ENCODE measurements at regions not wholly inside any gene's neighbourhood (a gene's known extent, or its start where the extent isn't known, plus 50 kb on each side); places are given as distances from the start of the nearest gene placed in this dataset.
"Not testable (repeated sequence)": the region's sequence is repeated elsewhere in the genome, so short reads cannot be mapped to it uniquely, and the experiment has no call there.

DNA sequence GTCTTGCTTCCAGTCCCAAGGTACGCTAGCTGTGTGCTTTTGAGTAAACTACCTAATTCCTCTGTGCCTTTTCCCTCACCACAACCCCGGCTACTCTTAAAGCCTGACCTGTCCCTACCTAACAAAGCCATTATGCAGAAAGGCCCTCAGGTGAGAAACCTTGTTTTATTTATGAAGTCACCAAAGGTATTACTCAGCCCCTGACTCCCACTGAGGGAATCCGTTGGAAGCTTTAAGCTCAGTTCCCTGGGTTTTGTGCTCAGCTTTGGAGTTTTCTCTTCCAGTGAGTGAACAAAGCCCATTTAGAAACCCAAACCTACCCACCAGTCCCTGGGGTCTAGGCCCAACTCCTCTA lies 90.9 kb downstream of the APIP start:
- Histone ChIP-seq H3K36me3 (no peaks in the 10 kb centered on the region), H3K4me1 (peaks cover 0 to 7% of the 10 kb centered on the region in 2 donors), H3K4me3 (no peak overlapping the region), H3K9me3 (no peaks in the 10 kb centered on the region), H3K27ac (peak overlapping the region in 1 of 2 donors; percentile 43), H3K27me3 (no peaks in the 10 kb centered on the region)
- no peak for ATAC-seq
- TF ChIP-seq, protein P1, sequence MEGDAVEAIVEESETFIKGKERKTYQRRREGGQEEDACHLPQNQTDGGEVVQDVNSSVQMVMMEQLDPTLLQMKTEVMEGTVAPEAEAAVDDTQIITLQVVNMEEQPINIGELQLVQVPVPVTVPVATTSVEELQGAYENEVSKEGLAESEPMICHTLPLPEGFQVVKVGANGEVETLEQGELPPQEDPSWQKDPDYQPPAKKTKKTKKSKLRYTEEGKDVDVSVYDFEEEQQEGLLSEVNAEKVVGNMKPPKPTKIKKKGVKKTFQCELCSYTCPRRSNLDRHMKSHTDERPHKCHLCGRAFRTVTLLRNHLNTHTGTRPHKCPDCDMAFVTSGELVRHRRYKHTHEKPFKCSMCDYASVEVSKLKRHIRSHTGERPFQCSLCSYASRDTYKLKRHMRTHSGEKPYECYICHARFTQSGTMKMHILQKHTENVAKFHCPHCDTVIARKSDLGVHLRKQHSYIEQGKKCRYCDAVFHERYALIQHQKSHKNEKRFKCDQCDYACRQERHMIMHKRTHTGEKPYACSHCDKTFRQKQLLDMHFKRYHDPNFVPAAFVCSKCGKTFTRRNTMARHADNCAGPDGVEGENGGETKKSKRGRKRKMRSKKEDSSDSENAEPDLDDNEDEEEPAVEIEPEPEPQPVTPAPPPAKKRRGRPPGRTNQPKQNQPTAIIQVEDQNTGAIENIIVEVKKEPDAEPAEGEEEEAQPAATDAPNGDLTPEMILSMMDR (IDR thresholded peaks at IDR 0.05), result no peak
- no peak for DNase-seq
- intact Hi-C loops (cut with DNase I), result no loop called here

DNA sequence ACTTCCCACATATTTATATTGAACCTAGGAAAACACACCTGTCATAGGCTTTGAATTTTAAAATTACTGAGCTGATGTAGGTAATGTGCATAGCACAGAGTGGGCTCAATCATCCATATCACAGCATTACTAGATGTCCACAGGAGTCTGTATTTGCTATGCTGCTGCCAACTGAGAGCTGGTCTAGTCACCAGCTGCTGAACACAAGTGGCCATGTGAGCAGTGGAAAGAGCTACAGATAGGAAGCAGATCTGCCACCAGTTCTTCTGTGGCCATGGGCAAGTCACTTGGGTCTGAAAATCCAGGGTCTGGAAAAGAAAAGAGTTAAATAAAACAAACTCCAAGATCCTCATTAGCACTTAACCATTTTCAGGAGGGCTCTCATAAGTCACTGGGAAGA lies 91.8 kb downstream of the APIP start:
- H3K27ac ChIP-seq, result no peak overlapping the region
- TF ChIP-seq, protein P1 (IDR thresholded peaks at IDR 0.05), result no peak

DNA sequence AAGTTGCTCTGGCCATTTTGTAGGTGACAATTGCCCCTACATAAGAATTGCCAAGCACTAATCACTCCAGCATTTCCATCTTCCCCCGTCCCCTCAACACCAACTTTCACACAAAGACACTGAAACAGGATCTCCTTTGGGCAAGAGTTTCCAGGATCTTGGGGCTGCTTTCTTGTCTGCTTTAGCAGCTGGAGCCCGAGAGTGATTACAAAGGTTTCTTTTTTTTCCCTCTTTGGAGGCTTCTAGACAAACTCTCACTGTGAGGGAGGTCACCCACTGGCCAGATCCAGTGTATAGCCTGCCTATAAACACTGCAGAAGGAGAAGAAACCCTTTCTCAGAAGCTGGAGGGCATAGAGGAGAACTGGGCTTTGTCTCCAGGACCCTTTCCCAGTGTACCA lies 92.5 kb downstream of the APIP start:
- intact Hi-C loops (cut with DNase I), result no loop called here
- Histone ChIP-seq H3K4me1 (peaks cover 0 to 7% of the 10 kb centered on the region in 2 donors), H3K9me3 (no peaks in the 10 kb centered on the region), H3K27ac (no peak overlapping the region), H3K4me3 (no peak overlapping the region), H3K27me3 (no peaks in the 10 kb centered on the region), H3K36me3 (no peaks in the 10 kb centered on the region)
- ATAC-seq (no peak), DNase-seq (no peak)
- TF ChIP-seq, protein P1 (IDR thresholded peaks at IDR 0.05), result no peak

More for the DNA sequence above, 91.8 kb downstream of the APIP start:
- no peaks in the 10 kb centered on the region for H3K36me3 ChIP-seq
- H3K27me3 ChIP-seq, result no peaks in the 10 kb centered on the region
- peaks cover 0 to 7% of the 10 kb centered on the region in 2 donors for H3K4me1 ChIP-seq
- no peaks in the 10 kb centered on the region for H3K9me3 ChIP-seq
- no peak overlapping the region for H3K4me3 ChIP-seq
- DNase-seq (no peak), ATAC-seq (peak; percentile 24)
- intact Hi-C loops (cut with DNase I), result no loop called here

DNA sequence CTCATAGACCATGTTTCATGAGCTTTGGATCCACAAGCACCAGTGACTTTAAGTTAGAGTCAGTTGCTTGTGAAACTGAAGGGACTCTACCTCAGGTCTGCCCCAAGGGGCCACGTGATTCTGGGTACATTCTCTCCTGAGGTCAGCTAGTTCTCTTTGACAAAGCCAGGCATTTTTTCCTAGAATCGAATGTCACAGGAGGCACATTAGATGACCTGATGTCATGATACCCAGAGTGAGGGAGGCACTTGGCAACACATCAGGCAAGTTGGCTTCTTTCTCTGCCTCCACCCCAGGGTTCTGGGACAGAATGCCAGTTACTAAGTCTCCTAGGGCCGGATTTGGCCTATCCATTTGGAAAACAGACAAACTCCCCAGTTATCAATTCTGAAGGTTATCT lies 93.0 kb downstream of the APIP start:
- no peaks in the 10 kb centered on the region for H3K27me3 ChIP-seq
- H3K4me3 ChIP-seq, result no peak overlapping the region
- no peak overlapping the region for H3K27ac ChIP-seq
- no peaks in the 10 kb centered on the region for H3K36me3 ChIP-seq
- no peaks in the 10 kb centered on the region for H3K9me3 ChIP-seq
- H3K4me1 ChIP-seq, result peaks cover 0 to 7% of the 10 kb centered on the region in 2 donors
- TF ChIP-seq, protein P1 (IDR thresholded peaks at IDR 0.05), result no peak
- DNase-seq (no peak), ATAC-seq (no peak)
- intact Hi-C loops (cut with DNase I), result no loop called here

DNA sequence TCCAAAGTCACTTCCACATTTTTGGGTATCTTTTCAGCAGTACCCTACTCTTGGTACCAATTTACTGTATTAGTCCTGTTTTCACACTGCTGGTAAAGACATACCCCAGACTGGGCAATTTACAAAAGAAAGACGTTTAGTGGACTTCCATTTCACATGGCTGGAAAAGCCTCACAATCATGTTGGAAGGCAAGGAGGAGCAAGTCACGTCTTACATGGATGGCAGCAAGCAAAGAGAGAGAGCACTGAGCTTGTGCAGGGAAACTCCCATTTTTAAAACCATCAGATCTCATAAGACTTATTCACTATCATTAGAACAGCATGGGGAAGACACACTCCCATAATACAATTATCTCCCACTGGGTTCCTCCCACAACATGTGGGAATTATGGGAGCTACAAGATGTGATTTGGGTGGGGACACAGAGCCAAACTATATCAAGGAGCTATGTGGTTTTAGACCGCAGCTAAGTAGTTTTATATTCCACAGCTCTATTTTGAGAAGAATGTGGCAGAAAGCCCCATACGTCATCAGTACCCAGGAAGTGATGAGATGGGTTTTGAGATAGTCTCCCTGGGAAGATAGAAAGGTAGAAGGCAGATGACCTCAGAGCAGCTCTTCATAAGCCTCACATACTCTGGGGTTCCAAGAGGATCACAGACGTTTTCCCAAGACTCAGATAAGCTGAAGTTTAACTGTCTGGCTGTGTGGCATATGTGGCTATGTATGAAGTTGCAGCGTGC lies 96.3 kb downstream of the APIP start:
- intact Hi-C loops (cut with DNase I), result no loop called here
- TF ChIP-seq, protein P1 (IDR thresholded peaks at IDR 0.05), result no peak

DNA sequence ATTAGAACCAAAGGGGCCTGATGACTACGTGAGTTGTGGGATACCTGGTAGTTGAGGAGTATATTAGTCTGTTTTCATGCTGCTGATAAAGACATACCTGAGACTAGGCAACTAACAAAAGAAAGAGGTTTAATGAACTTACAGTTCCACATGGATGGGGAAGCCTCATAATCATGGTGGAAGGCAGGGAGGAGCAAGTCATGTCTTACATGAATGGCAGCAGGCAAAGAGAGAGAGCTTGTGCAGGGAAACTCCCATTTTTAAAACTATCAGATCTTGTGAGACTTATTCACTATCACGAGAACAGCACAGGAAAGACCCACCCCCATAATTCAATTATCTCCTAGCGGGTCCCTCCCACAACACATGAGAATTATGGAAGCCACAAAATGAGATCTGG lies 98.4 kb downstream of the APIP start:
- H3K9me3 ChIP-seq; intact Hi-C loops (cut with DNase I); DNase-seq; H3K4me1 ChIP-seq; H3K27me3 ChIP-seq; H3K27ac ChIP-seq; H3K36me3 ChIP-seq; ATAC-seq; H3K4me3 ChIP-seq: not testable (repeated sequence)

More for the DNA sequence above, 96.3 kb downstream of the APIP start:
- no peak for DNase-seq
- ATAC-seq, result no peak
- Histone ChIP-seq H3K36me3 (no peaks in the 10 kb centered on the region), H3K4me3 (no peak overlapping the region), H3K9me3 (no peaks in the 10 kb centered on the region), H3K4me1 (peaks cover 0 to under 1% of the 10 kb centered on the region in 2 donors), H3K27me3 (no peaks in the 10 kb centered on the region), H3K27ac (no peak overlapping the region)
